HL-60 (cell line): ENCODE measurements at regions not wholly inside any gene's neighbourhood (a gene's known extent, or its start where the extent isn't known, plus 50 kb on each side); places are given as distances from the start of the nearest gene placed in this dataset.

Experiments used
- CTCF ChIP-seq: IDR thresholded peaks from one replicate; pipeline ENCODE4 v1.5.1; 2011; ENCODE audit warnings: low read length, control low read depth, inconsistent platforms; ENCODE audit not compliant: insufficient read depth
- GABPA ChIP-seq: IDR thresholded peaks from 2 replicates; pipeline ENCODE4 v1.6.1; 2012; ENCODE audit warnings: low read depth

- no peak for TF ChIP-seq GABPA
- TF ChIP-seq CTCF: no peak
Observed at GRCh38 chr2:7619203-7619970, 702.2 kb downstream of the RNF144A start.
